ENCODE measurements at regions not wholly inside any gene's neighbourhood (a gene's known extent, or its start where the extent isn't known, plus 50 kb on each side); places are given as distances from the start of the nearest gene placed in this dataset.

GRCh38 chr14:87613881-87614280 lies 379.1 kb downstream of the GALC start:
- TF ChIP-seq ZNF687 (IDR thresholded peaks at IDR 0.05) (no peak), NR2C2 (IDR thresholded peaks at IDR 0.05; ENCODE audit: borderline replicate concordance, control insufficient read depth, insufficient read length, low read depth) (no peak), MYC (IDR thresholded peaks at IDR 0.05; ENCODE audit: insufficient read depth, insufficient read length, insufficient replicate concordance, low read length, severe bottlenecking) (no peak), CTCF (IDR thresholded peaks at IDR 0.05 in 2 of 3, conservative IDR thresholded peaks at IDR 0.05 in 1 of 3; ENCODE audit: control insufficient read depth in 2 of 3, extremely low read depth in 1 of 3, insufficient read depth in 1 of 3, low read depth in 3 of 3, low read length in 3 of 3) (no peak), E4F1 (IDR thresholded peaks at IDR 0.05; ENCODE audit: borderline replicate concordance, partially characterized antibody) (no peak), IRF3 (IDR thresholded peaks at IDR 0.05) (no peak), RAD51 (IDR thresholded peaks at IDR 0.05) (no peak), NFIC (IDR thresholded peaks at IDR 0.05; ENCODE audit: low read depth, low read length) (no peak)
